HG03060 (cell line): ENCODE measurements at regions not wholly inside any gene's neighbourhood (a gene's known extent, or its start where the extent isn't known, plus 50 kb on each side); places are given as distances from the start of the nearest gene placed in this dataset.

Source experiments
- ATAC-seq: cut with Tn5 transposase; IDR thresholded peaks from one replicate; pipeline ENCODE4 v1.9.1; 2021; ENCODE audit warnings: low read depth, moderate number of reproducible peaks; ENCODE audit not compliant: unreplicated experiment

DNA sequence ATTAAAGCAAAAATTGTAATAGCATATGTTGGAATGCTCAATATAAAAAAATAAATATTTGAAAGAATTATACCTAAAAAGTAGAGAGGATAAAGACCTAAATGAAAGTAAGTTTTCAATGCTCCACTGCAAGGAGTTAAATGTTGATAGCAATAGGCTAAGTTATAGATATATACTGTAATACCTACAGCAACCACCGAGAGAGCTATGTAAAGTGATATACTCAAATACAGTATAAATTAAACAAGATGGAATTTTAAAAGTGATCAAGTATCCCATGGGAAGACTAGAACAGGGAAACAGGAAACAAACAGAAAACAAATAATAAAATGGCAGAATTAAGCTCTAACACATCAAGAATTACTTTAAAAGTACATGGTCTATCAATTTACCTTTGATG lies 73.9 kb downstream of the CASP3 start:
- no peak for ATAC-seq

DNA sequence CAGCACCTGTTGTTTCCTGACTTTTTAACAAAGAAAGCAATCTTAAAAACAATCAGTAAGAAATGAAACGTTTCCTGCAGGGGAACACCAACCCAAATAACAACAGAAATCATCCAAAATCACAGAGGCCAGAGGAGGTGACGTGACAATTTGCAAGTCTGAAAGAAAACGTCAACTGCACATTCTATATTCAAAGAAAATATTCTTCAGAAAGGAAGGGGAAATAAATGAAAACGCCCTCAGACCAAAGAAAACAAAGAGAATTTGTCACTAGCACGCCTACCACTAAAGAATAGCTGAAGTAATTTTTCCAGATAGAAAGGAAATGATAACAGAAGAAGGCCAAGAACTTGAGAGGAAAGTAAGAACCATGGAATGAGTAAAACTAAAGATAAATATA lies 74.4 kb downstream of the CASP3 start:
- no peak for ATAC-seq

DNA sequence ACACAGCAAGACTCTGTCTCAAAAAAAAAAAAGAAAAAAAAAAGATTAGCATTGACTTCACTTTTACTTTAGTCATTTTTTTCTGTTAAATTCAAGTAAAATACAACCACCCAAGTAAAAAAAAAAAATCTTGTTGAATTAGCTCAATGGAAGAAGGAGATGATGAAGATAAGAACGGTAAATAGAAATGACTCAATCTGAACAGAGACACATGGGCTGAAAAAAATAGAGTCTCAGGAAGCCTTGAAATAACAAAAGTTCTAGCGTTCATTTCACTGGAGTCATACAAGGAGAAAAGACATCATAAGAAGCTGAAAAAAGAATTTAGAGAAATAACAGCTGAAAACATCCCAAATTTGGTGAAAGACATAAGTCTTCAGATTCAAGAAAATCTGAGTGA lies 75.5 kb downstream of the CASP3 start:
- ATAC-seq, result no peak

DNA sequence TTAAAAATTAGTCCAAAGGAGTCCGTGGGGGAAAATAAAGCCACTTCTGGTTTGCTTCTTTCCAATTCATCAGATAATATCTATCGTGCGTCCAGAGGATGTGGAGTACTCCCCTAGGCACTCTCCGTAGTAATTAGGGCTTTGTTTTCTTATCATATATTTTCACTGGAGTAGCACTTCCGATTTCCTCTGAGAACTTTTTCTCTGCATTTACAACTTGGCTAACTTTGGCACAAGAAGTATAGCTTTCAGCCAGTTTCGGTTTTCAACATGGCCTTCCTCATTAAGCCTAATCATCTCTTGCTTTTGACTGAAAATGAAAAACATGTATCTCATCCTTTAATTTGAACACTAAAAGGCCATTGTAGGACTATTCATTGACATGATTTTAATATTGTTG lies 80.5 kb downstream of the CASP3 start:
- ATAC-seq, result no peak

DNA sequence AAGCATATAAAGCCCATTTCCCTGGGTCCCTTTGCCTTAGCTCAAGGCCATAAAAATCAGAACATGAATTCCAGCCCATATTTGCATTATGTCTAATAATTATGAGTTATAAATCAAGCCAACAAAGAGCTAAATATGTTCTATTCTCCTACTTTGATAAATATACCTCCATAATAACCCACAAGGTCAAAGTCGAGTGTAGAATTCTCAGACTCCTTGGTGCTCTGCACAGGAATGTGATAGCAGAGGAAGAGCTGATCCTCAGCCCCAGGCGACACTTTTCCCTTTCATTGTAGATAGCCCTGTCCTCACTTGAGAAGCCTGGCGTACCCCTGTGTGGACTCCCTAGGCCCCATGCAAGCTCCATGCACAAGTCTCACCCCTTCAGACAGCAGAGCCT lies 85.6 kb downstream of the CASP3 start:
- no peak for ATAC-seq

DNA sequence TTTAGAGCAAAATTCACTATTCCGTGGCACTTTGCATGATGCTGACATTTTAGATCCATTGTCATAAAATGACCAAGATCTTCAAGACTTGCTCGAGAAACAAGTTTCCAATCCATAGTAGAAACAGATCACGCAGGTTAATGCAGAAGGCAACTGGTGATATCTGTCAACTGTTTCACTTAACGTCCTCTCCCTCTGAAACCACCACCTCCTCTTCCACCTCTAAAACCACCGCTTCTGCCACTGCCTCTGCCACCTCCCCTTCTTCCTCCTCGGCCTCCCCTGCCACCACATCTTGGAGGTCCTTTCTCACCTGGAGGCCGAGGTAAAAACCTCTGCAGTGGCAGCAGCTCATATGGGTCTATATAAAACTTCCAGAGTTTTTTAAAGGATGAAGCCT lies 84.6 kb upstream of the IRF2 start:
- no peak for ATAC-seq

DNA sequence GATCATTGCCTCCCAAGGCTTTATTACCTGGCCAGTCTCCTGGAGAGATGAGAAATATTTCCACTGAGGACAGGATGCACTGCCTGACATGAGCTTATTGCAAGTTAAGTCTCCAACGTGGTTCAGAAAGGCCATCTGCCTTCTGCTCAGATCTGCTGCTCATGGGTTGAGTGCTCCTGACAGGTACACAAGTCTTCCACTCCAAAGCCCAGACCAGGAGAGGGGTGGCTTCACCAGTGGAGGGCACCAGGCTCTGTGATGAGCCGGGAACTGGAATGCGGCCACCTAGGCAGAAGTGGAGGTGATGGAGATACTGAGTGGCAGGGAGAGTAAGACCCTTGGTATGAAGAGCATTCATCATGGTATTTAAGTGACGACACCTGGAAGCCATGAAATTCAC lies 79.5 kb upstream of the IRF2 start:
- ATAC-seq, result no peak

DNA sequence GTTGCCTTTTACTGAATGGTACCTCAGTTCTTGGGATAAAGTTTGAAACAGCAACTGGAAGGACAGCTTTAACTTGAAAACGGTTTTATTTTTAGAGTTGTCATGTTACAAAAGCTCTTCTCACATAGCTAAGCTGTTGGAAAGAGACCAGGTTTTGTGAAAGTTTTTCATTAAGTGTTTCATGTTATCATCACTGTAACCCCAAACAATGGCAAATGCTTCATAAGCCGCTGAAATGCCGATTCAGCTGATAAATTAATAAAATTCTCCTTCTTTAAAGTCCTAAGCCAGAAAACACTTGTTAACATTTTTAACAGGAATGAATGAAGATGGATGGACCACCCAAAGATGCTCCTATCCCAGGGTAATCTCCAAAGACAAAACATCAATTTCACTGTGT lies 76.1 kb upstream of the IRF2 start:
- ATAC-seq, result no peak

DNA sequence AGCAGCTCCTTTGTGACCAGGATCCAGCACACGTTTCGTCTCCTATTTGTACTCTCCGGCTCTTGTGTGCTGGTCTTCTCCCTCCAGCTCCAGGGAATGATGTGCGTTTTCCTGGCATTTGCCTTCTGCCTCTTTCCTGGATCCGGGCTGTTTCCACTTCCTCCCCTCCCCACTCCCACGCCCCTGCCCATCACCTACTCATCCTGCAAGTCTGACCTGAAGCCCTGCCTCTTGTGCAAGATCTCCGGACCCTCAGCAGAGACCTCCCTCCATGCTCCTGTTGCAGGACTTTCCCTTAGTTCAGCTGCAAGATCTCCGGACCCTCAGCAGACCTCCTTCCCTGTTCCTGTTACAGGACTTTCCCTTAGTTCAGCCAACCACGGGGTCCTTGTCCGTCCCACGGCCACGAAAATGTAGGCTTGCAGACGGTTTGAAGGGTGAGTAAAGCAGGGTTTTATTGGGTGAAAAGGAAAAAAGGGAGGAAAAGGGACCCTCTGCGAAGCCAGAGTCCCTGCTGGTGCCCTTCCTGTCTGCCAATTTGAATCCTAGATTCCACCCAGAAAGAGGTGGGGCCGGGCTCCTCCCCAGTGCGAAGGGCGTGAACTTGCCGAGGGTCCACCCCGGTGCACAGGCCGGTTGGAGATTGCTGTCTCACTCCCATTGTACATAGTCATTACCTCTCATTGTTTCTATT lies 74.4 kb upstream of the IRF2 start:
- ATAC-seq, result no peak

DNA sequence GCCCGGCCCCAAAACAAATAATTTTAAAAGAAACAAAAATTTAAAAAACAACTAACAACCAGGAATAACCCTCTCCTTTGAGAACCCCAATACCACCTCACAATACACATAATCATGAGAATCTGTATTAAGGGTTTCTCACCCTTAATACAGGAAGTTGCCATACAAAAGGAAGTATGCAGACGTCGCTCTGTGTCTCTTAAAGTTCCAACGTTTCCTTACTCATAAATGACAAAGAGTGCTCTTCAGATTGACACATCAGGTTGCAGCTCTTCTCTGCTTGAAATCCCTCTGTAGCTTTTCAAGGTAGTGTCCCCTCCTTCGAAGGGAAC lies 73.9 kb upstream of the IRF2 start:
- ATAC-seq, result no peak

DNA sequence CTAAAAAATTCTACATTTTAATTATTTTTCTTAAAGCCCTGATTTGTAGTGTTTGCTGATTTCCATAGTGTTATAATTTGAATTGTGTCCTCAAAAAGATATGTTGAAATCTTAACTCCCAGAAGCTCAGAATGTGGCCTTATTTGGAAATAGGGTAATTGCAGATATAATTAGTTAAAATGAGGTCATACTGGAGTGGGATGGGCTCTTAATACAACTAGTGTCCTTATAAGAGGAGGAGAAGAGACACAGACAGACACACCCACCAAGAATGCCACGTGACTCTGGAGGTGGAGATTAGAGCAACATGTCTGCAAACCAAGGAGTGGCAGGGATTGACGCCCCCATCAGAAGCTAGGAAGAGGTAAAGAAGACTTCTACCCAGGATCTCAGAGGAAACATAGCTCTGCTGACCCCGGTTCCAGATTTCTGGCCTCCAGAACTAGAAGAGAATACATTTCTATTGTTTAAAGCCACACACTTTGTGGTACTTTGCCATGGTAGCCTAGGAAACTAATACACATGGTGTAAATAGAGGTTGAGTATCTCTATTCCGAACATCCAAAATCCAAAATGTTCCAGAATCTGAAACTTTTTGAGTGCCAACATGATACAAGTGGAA lies 70.5 kb upstream of the IRF2 start:
- ATAC-seq, result no peak

DNA sequence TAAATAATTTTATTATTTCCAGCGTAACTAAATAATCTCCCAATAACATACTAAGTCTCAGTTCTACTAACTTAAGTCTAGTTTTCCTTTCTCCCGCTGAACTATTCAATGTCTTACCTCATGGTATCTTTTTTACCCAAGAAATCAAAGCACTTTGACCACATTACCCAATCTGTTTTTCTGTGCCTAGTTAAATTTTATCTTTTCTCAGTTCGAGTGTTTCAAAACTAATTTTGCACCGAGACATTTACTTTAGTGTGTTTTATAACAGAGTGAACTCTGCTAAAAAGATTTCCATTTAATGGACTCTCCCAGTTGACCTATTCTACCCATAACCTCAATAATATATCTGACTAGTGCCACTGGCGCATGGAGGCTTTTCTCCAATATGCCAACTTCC lies 67.6 kb upstream of the IRF2 start:
- no peak for ATAC-seq

DNA sequence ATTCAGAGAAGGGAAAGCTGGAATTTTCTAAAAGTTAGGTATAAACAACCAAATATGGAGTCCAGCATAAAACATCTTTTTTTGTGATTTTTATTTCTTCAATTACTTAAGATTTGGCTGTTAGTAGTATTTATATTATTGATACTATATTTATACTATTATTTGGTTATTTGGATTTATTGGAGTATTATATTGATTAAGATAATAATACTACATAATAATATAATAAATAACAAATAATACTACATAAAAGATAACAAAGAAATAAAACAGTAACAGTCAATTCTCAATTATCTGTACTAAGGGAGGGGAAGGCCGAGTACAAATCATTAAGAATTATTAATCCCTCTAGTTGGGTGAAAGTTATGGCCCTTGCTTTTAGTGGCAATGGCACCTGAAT lies 66.0 kb upstream of the IRF2 start:
- no peak for ATAC-seq

DNA sequence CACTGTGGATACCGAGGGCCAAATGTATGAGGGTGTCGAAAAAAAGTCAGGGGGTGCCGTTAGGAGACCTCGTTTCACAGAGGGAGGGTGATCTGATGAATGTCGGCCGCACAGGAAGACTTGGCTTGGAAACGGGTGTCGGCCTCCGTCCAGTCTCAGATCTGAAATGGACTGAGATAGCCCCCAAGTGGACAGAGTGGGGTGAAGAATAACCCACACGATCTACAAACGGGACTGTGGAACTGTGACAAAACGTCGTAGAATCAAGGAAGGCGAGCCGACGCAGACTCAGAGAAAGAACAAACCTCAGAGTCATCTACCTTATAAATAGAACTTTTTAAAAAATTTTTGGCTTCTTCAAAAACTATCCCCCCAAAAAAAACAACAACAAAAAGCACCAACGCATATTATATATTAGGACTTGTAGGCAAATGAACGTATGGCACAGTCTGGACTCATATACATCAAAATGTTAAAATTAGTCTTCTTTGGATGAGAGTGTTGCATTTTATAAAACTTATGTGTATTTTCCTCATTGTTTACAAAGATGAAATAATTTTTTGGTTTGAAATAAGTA lies 63.8 kb upstream of the IRF2 start:
- no peak for ATAC-seq

DNA sequence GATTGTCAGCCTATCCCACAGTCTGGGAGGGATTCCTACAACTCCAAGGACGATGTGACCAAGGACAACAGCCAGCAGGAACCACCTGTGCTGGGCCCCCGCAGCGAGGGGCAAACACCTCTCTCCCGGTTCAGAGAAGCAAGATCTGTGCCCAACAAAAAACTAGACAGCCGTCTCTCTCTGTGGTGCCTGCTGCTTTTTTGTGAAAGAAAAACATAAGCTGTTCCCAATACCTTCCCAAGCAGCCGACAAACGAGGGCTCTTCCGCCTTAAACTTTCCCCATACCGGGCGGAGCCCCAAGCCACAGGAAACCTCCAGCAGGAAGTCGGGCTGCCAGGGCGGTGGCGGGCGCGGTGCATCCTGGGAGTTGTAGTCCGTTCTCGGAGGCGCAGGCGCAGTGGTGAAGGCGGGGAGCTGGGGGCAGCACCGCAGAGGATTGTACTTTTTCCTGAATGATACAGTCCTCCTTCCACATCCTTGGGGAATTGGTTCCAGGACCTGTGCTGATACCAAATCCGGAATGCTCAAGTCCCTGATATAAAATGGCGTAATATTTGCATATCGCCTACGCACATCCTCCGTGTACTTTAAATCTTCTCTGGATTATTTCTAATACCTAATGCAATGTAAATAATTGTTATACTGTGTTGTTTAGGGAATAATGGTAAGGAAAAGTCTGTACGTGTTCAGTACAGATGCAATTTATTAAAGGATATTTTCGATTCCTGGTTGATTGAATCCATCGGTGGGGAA lies 63.1 kb upstream of the IRF2 start:
- peak; percentile 26 for ATAC-seq

DNA sequence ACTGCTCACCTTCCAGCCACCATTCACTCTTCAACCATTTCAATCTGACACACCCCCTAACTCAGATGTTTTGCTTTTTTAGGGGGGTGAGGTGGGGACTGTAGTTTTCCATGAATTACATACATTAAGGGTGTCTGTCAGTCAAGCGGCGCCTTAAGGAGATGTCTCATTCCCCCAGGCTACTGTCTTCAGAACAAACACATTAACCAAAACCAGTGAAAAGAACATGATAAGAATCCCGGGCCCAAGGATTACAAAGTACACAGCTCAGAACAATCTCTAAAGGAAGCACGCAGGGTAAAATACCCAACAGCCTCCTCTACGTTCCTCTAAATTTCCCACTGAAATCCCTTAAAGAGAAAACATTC lies 62.5 kb upstream of the IRF2 start:
- ATAC-seq, result no peak

DNA sequence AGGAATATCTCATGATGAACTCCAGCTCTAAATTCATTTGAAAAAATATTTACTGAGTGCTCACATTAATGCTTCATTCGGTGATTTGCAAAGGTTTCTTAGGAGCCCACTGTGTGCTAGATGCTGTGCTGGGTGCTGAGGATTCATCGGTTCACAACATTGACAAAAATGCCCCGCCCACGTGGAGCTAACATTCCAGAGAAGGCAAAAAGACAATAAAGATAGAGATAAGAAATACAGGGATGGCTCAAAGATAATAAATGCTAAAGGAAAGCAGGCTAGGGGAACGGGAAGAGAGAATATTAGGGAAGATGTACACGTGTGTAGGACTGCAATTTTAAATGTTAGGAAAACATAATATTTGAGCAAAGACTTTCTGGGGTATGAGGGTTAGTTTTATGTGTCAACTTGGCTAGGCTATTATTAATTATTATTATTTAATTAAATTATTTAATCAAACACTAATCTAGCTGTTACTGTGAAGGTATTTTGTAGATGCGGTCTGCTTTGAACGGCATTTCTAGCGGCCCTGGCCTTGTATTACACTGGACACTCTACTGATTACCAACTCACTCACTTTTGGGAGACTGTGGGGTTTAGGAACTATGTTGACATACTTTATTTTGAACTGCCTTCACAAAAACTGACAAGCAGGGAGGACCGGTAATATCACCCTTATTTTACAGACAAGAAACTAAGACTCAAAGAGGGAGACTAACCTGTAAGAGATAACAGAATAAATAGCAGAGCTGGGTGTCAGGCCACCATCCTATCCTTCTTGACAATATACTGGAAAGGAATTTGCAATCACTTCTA lies 61.9 kb upstream of the IRF2 start:
- no peak for ATAC-seq

DNA sequence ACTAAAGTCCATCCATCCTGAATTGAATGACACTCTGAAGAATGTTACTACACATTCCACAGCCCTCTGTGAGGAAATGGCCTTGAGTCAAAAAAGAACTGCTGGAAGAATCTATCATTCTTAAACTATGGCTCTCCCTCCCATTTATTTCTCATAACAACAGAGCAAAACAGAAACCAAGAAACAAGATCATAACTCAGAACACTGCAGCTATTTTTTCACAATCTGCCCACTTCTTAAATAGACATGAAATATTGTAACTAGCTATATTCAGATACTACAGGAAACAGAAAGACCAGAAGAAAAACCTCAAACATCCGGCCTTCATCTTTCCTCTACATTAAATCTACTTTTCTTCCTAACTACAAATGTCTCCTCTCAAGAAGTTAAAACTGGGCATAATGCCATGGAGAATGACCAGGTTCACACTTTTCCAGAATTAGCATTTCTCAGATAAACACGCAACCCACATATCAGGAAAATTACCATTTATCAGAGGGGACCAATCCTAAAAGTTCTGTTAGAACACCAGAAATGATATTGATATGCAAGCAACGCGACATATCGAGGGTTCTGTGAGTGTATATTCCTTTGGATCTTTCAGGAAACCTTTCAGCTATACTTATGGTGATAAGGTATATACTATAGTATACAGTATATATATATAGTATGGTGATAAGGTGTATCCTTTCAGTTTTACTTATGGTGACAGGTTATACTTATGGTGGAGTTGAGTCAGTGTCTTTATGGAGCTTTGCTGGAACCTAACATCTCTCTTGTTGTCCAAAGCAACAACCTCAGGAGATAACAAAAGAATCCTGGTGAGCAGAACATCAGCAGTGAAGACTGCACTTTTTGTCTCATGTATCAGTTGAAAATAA lies 60.4 kb upstream of the IRF2 start:
- no peak for ATAC-seq

DNA sequence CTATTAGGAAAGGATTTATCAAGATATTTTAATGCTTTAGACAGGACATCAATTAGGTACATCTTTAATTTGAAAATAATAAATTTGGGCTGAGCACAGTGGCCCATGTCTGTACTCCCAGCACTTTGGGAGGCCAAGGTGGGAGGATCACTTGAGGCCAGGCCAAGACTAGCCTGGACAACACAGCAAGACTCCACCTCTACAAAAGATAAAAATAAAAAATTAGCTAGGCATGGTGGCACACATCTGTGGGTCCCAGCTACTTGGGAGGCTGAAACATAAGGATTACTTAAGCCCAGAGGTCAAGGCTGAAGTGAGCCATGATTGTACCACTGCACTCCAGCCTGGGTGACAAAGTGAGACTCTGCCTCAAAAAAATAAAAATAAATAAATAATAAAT lies 59.6 kb upstream of the IRF2 start:
- no peak for ATAC-seq

DNA sequence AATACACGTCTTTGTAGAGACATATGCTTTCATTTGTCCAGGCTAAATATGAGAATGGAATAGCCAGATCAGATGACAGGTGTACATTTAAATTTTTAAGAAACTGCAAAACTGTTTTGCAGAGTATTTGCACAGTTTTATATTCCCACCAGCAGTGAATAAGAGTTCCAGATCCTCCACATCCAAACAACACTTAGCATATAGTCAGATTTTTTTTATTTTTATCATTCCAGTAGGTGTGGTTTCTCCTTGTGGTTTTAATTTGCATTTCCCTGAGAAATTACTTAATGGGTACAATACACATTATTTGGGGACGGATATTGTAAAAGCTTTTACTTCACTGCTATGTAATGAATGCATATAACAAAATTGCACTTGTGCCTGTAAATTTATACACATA lies 56.7 kb upstream of the IRF2 start:
- ATAC-seq, result no peak
